ENCODE measurements at regions not wholly inside any gene's neighbourhood (a gene's known extent, or its start where the extent isn't known, plus 50 kb on each side); places are given as distances from the start of the nearest gene placed in this dataset.

DNA sequence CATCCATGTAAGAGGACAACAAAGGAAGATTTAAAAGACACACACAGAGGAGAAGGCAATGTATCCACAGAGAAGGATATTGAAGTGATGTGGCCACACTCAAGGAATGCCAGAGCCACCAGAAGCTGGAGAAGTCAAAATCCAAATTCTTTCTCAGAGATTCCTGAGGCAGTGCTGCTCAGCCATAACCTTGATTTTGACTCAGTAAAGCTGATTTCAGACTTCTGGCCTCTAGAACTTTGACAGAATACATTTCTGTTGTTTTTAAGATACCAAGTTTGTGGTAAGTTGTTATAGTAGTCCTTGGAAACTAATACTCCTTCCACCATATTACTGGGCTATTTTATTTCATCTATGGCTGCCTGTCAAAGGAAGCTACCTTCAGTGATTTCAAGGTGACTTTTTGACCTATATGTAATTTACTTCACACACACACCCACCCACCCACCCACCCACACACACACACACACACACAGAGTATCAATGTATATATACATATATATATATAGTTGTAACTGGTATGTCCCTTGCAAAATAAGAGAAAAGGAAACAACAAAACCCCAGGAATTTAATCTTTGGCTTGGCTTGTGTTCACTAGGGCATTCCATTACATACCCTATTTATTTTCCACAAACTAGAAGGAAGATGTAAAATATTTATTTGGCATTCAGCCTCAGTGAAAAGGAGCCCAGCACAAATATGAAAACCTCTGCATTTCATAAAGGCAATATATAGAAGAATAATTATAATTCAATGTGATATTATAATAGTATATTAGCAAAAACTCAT is 142.1 kb upstream of the PTGFR start:
- Histone ChIP-seq H3K27me3 (ENCODE audit: control insufficient read depth, insufficient read depth, low read length) (no peaks in the 10 kb centered on the region), H3K36me3 (ENCODE audit: control insufficient read depth, insufficient read depth, low read length) (no peaks in the 10 kb centered on the region), H3K27ac (ENCODE audit: low read length) (no peak overlapping the region), H3K4me3 (ENCODE audit: low read length) (no peak overlapping the region), H3K9me3 (ENCODE audit: control insufficient read depth, insufficient read depth, low read length) (no peaks in the 10 kb centered on the region), H3K4me1 (ENCODE audit: control insufficient read depth, insufficient read depth, low read length) (no peaks in the 10 kb centered on the region)
- DNase-seq (ENCODE audit: low read depth, low spot score), result no peak

GRCh38 chr1:78351551-78352216 is 139.1 kb upstream of the PTGFR start:
- Histone ChIP-seq H3K27me3 (ENCODE audit: control insufficient read depth, insufficient read depth, low read length) (no peaks in the 10 kb centered on the region), H3K4me1 (ENCODE audit: control insufficient read depth, insufficient read depth, low read length) (no peaks in the 10 kb centered on the region), H3K9me3 (ENCODE audit: control insufficient read depth, insufficient read depth, low read length) (no peaks in the 10 kb centered on the region), H3K27ac (ENCODE audit: low read length) (no peak overlapping the region), H3K36me3 (ENCODE audit: control insufficient read depth, insufficient read depth, low read length) (no peaks in the 10 kb centered on the region), H3K4me3 (ENCODE audit: low read length) (no peak overlapping the region)
- WGBS (ENCODE audit: insufficient coverage, insufficient read length), result no CpG with 5 or more reads among the region's 2 CpGs
- no peak for DNase-seq (ENCODE audit: low read depth, low spot score)

DNA sequence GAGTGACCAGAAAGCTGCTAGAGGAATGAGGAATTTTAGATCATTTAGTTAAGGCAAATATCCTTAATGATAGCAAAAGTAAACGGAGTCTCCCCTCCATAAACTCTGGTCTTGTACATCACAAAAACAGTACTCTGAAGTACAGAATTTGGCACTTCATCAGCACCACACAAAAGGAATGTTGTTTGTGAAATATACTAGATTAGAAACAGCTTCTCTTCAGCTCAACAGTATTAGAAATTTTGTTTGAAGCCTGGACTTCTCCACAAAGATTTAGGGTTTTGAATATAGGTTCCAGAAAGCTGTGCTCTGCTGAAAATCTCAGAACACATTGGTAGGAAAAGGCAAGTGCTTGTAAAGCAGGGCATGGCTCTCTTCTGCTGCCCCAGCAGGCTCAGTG is 135.1 kb upstream of the PTGFR start:
- Histone ChIP-seq H3K27me3 (ENCODE audit: control insufficient read depth, insufficient read depth, low read length) (no peaks in the 10 kb centered on the region), H3K4me1 (ENCODE audit: control insufficient read depth, insufficient read depth, low read length) (no peaks in the 10 kb centered on the region), H3K27ac (ENCODE audit: low read length) (no peak overlapping the region), H3K9me3 (ENCODE audit: control insufficient read depth, insufficient read depth, low read length) (no peaks in the 10 kb centered on the region), H3K36me3 (ENCODE audit: control insufficient read depth, insufficient read depth, low read length) (no peaks in the 10 kb centered on the region), H3K4me3 (ENCODE audit: low read length) (no peak overlapping the region)
- WGBS (ENCODE audit: insufficient coverage, insufficient read length), result no CpG with 5 or more reads among the region's 1 CpG
- no peak for DNase-seq (ENCODE audit: low read depth, low spot score)

GRCh38 chr1:78358165-78358564 is 132.6 kb upstream of the PTGFR start:
- H3K36me3 ChIP-seq (ENCODE audit: control insufficient read depth, insufficient read depth, low read length), result no peaks in the 10 kb centered on the region
- H3K9me3 ChIP-seq (ENCODE audit: control insufficient read depth, insufficient read depth, low read length), result no peaks in the 10 kb centered on the region
- no peaks in the 10 kb centered on the region for H3K27me3 ChIP-seq (ENCODE audit: control insufficient read depth, insufficient read depth, low read length)
- no peak overlapping the region for H3K4me3 ChIP-seq (ENCODE audit: low read length)
- H3K27ac ChIP-seq (ENCODE audit: low read length), result no peak overlapping the region
- DNase-seq (ENCODE audit: low read depth, low spot score), result no peak
- WGBS (ENCODE audit: insufficient coverage, insufficient read length), result no CpG with 5 or more reads among the region's 3 CpGs
- H3K4me1 ChIP-seq (ENCODE audit: control insufficient read depth, insufficient read depth, low read length), result no peaks in the 10 kb centered on the region

DNA sequence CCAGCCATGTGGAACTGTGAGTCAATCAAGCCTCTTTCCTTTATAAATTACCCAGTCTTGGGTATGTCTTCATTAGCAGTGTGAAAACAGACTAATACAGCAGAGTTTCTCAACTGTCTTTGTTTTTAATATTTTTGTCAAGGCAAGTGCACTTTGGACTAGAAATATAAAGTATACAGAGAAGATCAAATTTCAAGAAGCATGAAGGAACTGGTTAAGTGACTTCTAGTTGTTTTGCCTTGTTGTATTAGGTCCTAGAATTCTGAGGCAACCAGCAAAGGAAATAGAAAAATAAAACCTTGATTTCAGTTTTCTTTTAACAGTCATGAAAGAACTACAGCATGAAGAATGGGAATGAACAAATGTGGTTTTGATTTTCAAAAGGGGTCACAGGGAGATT is 131.1 kb upstream of the PTGFR start:
- no peak for DNase-seq (ENCODE audit: low read depth, low spot score)

GRCh38 chr1:78360584-78360983 is 130.2 kb upstream of the PTGFR start:
- Histone ChIP-seq H3K4me3 (ENCODE audit: low read length) (no peak overlapping the region), H3K4me1 (ENCODE audit: control insufficient read depth, insufficient read depth, low read length) (no peaks in the 10 kb centered on the region), H3K27me3 (ENCODE audit: control insufficient read depth, insufficient read depth, low read length) (no peaks in the 10 kb centered on the region), H3K36me3 (ENCODE audit: control insufficient read depth, insufficient read depth, low read length) (no peaks in the 10 kb centered on the region), H3K27ac (ENCODE audit: low read length) (no peak overlapping the region), H3K9me3 (ENCODE audit: control insufficient read depth, insufficient read depth, low read length) (no peaks in the 10 kb centered on the region)
- no peak for DNase-seq (ENCODE audit: low read depth, low spot score)

More for the DNA sequence above, 131.1 kb upstream of the PTGFR start:
- no peaks in the 10 kb centered on the region for H3K27me3 ChIP-seq (ENCODE audit: control insufficient read depth, insufficient read depth, low read length)
- no peaks in the 10 kb centered on the region for H3K4me1 ChIP-seq (ENCODE audit: control insufficient read depth, insufficient read depth, low read length)
- no peak overlapping the region for H3K4me3 ChIP-seq (ENCODE audit: low read length)
- H3K9me3 ChIP-seq (ENCODE audit: control insufficient read depth, insufficient read depth, low read length), result no peaks in the 10 kb centered on the region
- no peaks in the 10 kb centered on the region for H3K36me3 ChIP-seq (ENCODE audit: control insufficient read depth, insufficient read depth, low read length)
- H3K27ac ChIP-seq (ENCODE audit: low read length), result no peak overlapping the region

DNA sequence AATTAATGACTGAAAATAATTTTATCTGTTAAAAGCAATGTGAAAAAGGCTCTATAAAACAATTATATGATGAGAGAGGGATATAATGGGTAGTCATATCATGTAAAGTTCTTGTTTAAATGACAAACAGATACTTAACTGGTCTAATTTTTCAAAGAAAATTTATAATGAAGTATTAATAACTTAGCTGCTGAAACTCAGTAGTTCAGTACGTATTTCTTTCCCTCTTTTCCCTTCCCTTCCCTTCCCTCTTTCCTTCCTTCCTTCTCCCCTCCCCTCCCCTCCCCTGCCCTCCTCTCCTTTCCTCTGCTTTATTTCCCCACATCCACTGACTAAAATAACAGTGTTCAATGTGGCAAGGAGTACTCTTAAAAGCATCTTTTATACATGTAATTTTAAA is 123.1 kb upstream of the PTGFR start:
- H3K9me3 ChIP-seq (ENCODE audit: control insufficient read depth, insufficient read depth, low read length), result no peaks in the 10 kb centered on the region
- no peak overlapping the region for H3K27ac ChIP-seq (ENCODE audit: low read length)
- WGBS (ENCODE audit: insufficient coverage, insufficient read length), result no CpG with 5 or more reads among the region's 1 CpG

GRCh38 chr1:78369546-78369945 is 121.2 kb upstream of the PTGFR start:
- H3K9me3 ChIP-seq (ENCODE audit: control insufficient read depth, insufficient read depth, low read length), result no peaks in the 10 kb centered on the region
- no CpG with 5 or more reads among the region's 1 CpG for WGBS (ENCODE audit: insufficient coverage, insufficient read length)

More for the DNA sequence above, 123.1 kb upstream of the PTGFR start:
- no peaks in the 10 kb centered on the region for H3K27me3 ChIP-seq (ENCODE audit: control insufficient read depth, insufficient read depth, low read length)
- DNase-seq (ENCODE audit: low read depth, low spot score), result no peak
- H3K4me3 ChIP-seq (ENCODE audit: low read length), result no peak overlapping the region
- no peaks in the 10 kb centered on the region for H3K36me3 ChIP-seq (ENCODE audit: control insufficient read depth, insufficient read depth, low read length)
- H3K4me1 ChIP-seq (ENCODE audit: control insufficient read depth, insufficient read depth, low read length), result no peaks in the 10 kb centered on the region

DNA sequence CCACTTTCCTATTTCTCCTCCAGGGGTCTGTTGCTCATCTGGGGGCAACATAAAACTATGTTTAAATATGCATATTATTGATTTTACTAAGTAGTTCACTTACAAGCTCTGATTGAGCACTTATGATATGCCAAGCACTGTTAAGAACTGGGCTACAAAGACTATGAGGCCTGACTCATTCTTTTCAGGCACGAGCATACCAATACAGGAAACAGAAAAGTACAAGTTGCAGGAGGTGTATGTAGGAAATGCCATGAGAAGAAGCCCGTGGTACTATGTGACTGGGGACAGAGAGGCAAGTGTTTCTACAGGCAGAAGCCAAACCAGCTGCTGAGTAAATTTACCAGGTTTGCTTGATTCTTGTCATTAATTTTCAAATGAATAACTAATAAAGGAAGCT is 120.4 kb upstream of the PTGFR start:
- Histone ChIP-seq H3K9me3 (ENCODE audit: control insufficient read depth, insufficient read depth, low read length) (no peaks in the 10 kb centered on the region), H3K27ac (ENCODE audit: low read length) (no peak overlapping the region), H3K36me3 (ENCODE audit: control insufficient read depth, insufficient read depth, low read length) (no peaks in the 10 kb centered on the region), H3K4me1 (ENCODE audit: control insufficient read depth, insufficient read depth, low read length) (no peaks in the 10 kb centered on the region; the same call in 1 of the 2 replicates), H3K27me3 (ENCODE audit: control insufficient read depth, insufficient read depth, low read length) (no peaks in the 10 kb centered on the region), H3K4me3 (ENCODE audit: low read length) (no peak overlapping the region)
- no peak for DNase-seq (ENCODE audit: low read depth, low spot score)
- no CpG with 5 or more reads among the region's 2 CpGs for WGBS (ENCODE audit: insufficient coverage, insufficient read length)

More at GRCh38 chr1:78369546-78369945, 121.2 kb upstream of the PTGFR start:
- Histone ChIP-seq H3K27ac (ENCODE audit: low read length) (no peak overlapping the region), H3K4me1 (ENCODE audit: control insufficient read depth, insufficient read depth, low read length) (no peaks in the 10 kb centered on the region; the same call in 1 of the 2 replicates), H3K36me3 (ENCODE audit: control insufficient read depth, insufficient read depth, low read length) (no peaks in the 10 kb centered on the region), H3K4me3 (ENCODE audit: low read length) (no peak overlapping the region), H3K27me3 (ENCODE audit: control insufficient read depth, insufficient read depth, low read length) (no peaks in the 10 kb centered on the region)
- DNase-seq (ENCODE audit: low read depth, low spot score), result no peak

- Histone ChIP-seq H3K27ac (ENCODE audit: low read length) (no peak overlapping the region), H3K4me1 (ENCODE audit: control insufficient read depth, insufficient read depth, low read length) (no peaks in the 10 kb centered on the region; the same call in 1 of the 2 replicates), H3K9me3 (ENCODE audit: control insufficient read depth, insufficient read depth, low read length) (no peaks in the 10 kb centered on the region), H3K27me3 (ENCODE audit: control insufficient read depth, insufficient read depth, low read length) (no peaks in the 10 kb centered on the region), H3K4me3 (ENCODE audit: low read length) (no peak overlapping the region), H3K36me3 (ENCODE audit: control insufficient read depth, insufficient read depth, low read length) (no peaks in the 10 kb centered on the region)
- no peak for DNase-seq (ENCODE audit: low read depth, low spot score)
- WGBS (ENCODE audit: insufficient coverage, insufficient read length), result no CpG with 5 or more reads among the region's 2 CpGs
Measured at GRCh38 chr1:78370779-78371482, 119.8 kb upstream of the PTGFR start.

Data from iPS DF 6.9 (cell line).